ENCODE measurements at regions not wholly inside any gene's neighbourhood (a gene's known extent, or its start where the extent isn't known, plus 50 kb on each side); places are given as distances from the start of the nearest gene placed in this dataset.
"Not testable (repeated sequence)": the region's sequence is repeated elsewhere in the genome, so short reads cannot be mapped to it uniquely, and the experiment has no call there.

DNA sequence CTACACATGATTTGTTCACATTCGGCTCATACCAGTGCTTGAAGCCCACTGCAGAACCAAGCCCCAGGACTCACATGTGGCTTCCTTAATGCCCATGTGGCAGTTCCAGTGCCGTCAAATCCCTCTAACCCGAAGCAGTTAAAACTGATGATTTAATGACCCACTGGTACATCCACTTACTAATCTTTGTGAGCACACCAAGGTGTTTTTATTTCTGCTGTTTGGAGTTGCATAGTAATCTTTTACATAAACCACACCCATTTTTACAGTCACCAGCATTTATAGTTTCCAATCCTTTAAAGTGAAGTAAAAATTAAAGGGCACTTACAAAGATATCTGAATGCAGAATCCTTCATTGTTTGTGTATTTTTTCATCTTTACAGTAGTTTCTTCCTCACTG, 232.0 kb downstream of the ANKRD60 start:
- no peak for DNase-seq

DNA sequence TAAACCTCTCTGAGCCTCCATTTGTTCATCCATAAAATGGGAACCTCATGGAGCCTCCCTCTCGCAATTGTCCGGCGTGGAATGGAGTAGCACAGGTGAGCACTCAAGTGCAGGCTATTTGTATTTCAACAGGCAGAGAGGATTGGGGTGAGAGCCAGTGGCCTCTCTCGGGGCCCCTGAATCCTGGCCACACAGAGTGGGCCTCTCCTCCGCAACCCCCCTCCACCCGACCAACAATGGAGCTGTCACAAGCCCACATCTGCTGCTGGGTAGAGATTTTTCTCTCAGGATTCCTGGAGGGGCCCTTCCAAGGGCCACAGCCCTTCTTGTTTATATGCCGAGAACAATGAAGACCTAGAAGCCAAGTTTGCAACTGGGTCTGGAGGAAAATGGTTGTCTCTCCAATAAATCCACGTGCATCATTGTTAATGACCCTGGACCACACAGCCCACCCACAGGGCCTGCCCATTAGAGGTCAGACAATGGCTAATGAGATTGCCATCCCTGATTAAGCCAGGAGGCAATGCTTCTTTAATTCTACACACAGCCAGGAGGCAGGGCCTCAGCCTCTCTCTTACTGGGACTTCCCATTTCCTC, 233.0 kb downstream of the ANKRD60 start:
- no peak for DNase-seq

DNA sequence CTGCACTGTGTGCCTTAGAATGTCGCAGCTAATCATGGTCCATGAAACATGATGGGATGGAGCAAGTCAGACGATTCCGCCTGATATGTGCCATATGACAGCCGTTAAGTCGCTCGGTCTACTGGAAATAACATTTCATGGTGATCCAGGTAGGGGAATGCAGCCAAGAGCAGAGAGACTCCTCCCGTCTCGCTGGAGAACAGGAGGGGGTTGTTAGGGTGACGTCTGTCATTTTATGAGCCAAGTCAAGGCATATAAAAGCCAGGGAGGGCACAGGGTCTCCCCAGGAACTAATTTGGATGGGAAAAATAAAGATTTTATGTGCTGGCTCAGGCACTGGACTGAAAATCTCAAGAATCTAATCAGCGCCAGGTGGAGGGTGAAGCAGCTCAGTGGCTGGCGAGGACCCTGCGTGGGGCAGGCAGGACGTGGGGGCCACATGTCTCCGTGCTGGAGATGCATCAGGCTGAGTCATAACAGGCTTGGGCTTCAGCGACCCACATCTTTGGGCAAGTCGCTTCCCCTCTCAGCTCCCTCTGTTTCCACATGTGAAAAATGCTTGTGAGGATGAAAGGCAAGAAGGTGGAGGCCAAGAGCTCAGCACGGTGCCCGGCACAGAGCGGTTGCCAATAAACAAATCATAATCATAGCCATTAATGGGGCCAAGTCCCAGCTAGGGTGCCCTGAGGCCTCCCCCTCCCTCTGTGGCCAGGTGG, 234.6 kb downstream of the ANKRD60 start:
- DNase-seq: no peak

DNA sequence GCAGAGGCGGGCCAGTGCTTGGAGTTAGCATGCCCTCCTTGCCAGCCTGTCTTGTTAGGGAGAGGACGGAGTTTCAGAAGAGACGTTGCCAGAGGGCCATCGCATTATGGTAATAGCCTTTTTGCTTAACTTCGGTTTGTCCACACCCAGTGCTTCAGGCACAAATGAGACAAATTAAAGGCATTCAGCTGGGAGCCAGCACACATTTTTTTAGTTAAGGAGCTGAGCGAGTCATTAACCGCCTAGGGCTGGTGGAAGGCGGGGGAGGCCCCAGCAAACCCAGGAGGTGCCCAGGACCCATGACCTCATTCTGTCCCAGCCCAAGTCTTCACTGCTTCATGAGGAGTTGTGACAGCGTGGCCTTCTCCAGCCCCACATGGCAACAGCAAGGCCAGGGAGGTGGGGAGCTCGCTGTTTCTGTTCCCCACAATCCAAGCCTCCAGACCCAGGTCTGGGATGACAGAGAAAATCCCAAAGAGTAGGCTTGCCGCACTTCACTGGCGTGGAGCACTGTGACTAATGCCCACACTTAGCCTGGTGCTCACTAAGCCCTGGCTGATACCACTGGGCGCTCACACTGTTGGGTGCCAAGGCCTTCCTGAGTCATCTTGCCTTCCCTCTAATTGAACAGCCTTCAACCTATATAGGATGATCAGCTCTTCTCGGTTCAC, 237.1 kb downstream of the ANKRD60 start:
- DNase-seq: no peak

DNA sequence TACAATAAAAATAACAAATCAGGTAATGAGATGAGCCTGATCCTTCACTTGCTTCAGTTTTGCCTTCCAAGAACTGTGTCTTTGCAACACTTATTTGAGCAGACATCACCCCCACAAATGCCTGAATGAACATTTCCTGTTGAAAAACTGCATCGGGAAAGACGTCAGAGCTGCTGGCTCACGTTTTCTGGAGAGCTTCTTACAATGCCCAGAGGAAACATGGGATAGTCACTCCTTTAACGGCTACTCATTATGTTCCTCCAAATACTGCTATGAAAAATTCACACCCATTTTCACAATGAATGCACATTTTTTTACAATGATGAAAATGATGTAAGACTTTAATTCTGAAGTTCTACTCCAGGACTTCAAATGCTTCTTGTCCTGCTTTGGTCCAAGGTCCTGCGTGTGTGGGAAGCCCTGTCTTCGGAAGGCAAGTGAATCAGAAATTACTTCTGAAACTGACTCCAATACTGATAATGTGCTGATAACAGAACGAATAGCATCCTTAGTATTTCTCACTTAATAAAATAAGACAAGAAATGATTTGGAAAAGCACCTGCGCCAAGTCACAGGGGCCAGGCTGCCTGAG, 238.0 kb downstream of the ANKRD60 start:
- no peak for DNase-seq

DNA sequence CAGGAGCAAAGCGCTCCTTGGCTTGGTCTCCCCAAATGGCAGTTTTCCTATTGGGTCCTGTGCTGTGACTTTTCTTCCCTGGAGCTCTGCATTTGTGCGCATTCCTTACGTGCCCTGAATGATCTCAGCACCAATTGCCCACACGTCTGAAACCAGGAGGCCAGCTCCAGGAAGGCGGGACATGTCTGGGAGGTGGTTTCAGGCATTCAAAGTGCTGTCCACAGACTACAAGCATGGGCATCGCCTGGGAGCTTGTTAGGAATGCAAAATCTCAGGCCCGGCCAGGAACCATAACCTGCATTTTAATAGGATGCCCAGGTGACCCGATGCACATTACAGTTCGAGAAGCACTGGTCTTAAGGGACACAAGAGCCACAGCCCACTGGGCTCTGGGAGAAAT, 239.6 kb downstream of the ANKRD60 start:
- DNase-seq: no peak

DNA sequence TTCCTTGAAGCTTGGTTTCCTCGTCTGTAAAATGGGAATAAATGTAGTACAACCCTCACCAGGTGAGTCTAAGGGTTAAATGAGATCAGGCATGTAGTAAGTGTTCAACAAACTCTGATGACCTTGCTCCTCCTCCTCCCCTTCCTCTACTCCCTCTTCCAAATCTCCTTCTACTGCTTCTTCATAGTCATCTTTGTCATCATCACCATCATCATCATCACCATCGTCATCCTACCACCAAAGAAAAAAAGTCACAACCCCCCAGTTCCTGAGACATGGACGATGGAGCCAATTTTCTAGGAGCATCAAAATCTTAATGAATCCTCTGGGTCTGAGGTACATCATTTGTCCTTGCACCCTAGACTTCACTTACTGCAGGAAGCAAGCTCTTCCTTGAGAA, 240.0 kb downstream of the ANKRD60 start:
- DNase-seq: no peak

DNA sequence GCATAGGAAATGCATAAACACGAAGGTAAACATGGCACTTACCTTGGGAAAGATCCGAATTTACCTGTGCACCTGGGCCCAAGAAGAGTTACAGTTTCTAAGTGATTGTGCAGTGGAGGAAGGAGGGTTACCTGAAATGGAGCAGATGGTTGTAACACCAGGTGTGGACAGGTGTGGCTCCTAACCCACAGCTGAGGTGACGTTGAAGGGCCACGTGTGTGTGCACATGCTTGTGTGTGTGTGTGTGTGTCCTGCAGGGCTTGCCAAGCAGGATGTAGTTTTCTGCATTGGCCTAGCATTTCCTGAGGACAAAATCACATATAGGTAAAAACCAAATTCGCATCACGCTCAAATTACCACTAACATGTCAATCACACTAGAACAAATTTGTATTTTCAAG, 240.8 kb downstream of the ANKRD60 start:
- no peak for DNase-seq

DNA sequence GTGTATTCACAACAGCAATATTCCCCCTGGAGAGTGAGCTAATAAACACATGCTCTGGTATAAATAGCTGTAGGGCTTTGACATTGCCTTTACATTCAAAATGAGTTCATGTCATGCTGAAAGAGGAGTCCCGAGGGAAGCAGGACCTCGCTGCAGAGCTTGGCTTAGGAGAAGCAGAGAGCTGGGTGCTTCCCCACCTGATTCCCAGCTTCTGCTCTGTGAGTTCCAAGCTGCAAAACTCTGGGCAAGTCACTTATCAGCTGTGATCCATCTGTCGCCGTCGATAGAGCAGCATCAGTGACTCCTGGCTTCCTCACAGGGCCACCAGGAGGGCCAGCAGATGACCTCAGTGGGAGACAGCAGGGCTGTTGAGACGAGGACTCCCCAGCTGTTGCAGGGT, 241.8 kb downstream of the ANKRD60 start:
- no peak for DNase-seq

DNA sequence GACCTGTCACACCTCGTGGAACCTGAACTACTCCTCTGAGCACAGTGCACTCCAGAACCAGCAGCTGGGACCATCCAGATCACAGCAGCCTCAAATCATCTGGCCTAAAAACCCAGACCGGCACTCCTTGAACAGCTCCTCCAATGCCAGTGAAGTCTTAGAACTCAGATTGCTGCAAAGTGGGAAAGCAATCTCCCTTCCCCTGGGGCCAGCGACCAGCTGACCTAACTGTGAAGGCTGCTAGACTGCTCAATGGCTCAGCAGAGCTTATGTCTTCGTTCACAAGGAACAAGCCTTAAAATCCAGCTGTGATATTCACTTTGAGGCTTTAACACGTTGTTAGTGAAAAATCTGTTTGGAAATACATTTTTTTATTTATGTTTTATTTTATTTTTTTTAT, 243.2 kb downstream of the ANKRD60 start:
- no peak for DNase-seq

DNA sequence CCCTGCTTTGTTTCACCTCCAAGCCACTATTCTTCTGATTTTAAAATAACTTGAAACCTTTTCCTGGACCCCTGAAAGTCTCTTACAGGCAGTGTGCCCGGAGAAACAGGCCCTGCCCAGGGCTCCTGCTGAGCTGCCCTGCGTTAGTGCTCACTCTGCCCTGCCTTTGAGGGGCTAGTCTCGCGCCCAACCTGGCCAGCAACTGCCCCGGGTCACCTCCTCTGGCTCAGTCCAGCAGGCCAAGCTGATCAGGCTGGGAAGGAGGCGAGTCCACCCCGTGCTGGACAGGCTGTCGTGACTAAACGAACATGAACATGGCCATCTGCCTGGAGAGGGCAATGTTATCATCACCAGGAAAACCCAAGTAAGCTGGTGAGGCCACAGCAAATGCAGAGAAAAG, 245.4 kb downstream of the ANKRD60 start:
- DNase-seq: no peak

DNA sequence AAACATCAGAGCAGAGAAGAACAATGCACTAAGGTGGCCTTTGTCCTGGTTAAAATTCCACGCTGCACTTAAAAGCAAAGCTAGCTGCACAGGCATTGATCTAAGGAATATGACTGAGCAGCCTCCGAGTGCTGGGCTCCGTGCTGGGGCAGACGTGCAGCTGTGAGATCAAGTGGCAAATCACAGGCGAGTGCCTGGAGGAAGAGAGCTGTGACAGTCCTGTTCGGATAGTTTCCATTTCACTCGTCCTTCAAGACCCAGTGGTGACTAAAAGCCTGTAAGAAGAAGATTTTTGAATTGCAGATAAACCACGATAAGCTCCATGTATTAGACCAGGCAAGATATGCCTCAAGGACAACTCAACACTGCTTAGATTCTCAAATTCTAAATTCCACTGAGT, 247.9 kb downstream of the ANKRD60 start:
- no peak for DNase-seq

DNA sequence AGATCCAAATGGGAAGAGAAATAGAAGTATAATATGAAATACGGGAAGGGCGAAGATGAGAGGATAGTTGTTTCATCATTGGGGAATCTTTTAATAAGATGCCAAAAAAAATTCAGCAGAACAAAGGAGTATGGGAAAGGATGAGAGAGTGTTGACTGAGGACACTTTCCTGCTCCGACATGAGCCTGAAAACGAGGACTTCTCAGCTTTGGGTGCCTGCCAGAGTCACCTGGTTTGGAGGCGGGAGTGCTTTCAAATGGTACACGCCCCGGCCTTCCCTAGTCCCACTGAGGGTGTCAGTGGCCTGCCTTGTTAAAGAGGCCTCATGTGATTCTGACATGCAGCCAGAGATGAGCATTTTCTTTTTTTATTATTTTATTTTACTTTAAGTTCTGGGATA, 250.9 kb downstream of the ANKRD60 start:
- no peak for DNase-seq

DNA sequence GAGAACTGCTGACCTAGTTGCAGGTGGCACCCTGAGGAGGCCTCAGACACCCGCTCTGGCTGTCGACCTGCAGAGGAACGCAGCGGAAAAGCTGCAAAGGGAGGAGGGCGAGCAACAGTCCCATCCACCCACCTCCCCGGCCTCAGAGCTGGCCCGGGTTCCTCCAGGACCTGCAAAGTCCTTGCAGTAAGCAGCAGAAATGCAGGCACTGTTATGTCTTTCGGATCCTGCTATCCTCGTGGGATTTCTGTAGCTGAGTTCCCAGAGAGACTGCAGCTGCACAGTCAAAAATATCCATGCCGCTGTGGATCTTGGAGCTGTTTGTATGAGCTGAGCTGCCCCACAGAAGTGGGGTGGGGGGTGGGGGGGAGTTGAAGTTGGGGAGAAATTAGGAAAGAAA, 251.3 kb downstream of the ANKRD60 start:
- no peak for DNase-seq

DNA sequence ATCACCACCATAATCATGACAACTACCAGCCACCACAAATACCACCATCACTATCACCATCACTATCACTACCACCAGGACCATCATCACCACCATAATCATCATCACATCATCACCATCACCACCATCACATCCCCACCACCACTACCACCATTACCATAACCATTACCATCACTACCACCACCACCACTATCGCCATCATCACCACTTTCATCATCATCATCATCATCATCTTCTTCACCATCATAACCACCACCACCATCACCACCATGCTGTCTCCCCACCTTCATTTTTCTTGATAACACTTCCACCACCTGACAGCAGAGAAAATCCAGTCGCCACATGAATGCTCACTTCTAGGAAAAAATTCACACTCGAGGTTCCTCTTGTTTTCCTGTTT, 253.6 kb downstream of the ANKRD60 start:
- no peak for DNase-seq

DNA sequence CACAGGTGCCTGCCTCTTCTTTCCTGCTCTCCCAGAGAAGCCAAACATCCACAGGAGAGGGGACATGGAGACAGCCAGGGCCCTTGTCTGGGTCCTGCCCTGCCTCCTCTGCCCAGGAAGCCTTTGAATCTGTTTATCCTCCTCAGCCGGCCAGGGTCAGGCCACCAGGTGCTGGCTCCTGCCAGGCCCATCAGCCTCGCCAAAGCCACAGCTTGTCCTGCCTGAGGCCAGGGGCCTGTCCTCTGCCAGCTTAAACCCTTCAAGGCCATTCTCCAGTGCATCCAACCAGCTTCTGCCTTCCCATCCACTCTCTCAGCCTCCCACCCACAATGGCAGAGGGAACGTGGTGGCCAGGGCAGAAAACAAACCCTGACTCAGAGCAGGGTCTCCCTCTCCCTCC, 254.6 kb downstream of the ANKRD60 start:
- no peak for DNase-seq

DNA sequence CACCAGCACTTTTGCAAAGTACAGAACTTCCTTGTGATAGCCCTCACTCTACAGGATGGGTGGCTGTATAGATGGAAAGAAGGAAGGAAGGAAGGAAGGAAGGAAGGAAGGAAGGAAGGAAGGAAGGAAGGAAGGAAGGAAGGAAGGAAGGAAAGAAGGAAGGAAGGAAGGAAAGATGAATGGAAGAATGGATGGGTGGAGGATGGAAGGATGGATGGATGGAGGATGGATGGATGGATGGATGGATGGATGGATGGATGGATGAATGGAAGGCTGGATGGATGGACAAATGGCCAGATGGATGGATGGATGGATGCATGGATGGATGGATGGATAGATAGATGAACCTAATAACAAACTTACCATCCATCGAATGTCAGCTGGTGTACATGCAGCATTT, 256.9 kb downstream of the ANKRD60 start:
- not testable (repeated sequence) for DNase-seq

DNA sequence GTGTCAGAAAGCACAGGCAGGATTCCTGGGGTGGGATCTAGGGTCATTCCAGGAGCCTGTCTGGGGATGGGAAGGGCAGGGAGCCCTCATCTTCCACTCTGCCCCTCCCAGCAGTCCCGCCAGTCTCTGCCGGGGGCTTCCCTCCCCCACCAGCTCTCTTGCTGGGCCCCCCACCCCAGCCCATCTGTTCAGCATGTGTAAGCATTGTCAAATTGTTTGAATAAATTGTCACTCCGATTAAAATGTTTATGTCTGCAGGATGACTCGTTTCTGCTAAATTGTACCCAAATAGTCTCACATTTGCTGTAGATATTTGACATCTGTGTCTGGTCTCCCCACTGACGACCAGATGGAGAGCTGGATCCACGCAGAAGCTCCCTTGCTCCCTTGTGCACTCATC, 257.6 kb downstream of the ANKRD60 start:
- DNase-seq: no peak

DNA sequence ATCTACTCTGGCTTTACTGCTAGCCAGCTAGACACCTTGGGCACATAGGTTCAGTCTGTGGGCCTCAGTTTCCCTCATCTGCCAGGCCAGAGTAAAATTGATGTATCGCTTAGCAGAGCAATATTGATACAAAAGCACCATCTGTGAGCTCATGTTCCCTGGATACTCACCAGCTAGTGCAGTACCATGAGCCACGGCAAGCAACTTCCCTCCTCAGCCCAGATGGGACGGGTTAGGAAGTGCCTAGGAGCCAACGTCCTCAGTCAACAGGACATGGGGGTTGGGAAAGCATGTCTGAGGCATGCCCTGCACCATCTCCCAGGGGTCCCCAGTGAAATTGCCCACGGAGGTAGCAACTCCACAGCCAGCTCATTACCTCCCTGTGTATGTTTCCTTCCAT, 258.3 kb downstream of the ANKRD60 start:
- DNase-seq: no peak

DNA sequence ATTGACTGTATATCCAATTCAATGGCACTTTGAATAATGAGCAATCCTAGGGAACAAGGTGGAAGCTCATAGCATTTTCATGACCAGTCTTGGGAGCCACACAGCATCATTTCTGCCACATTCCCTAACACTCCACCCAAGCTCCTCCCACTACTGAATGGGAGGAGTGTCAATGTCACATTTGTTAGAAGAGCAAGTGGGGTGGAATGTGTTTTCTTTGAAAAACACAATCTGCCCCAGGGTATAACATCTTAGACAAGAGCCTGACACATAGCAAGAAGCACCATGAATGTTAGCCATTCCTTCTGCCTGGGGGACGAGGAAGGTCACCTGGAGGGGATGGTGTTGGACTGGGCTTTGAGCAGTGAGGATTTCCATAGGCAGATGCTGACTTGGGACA, 258.3 kb upstream of the PMEPA1 start:
- DNase-seq: no peak

DNA sequence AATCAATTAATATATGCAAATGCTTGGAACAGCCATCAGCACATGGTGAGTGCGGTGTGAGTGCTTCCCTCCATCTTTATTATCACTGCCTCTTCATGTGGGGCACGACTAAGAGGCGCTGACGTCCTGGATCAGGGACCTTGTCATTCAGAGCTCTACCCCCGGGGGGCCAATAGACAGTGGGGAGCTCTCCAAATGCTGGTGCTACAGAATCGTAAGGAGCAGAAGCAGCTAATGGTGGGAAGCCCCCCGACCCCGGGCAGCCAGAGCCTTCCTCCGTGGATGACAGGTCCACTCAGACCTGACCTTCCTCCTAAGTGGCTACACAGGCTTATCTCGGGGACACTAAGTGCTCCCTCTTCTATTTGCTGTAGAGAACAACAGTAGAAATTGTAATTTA, 257.5 kb upstream of the PMEPA1 start:
- no peak for DNase-seq

DNA sequence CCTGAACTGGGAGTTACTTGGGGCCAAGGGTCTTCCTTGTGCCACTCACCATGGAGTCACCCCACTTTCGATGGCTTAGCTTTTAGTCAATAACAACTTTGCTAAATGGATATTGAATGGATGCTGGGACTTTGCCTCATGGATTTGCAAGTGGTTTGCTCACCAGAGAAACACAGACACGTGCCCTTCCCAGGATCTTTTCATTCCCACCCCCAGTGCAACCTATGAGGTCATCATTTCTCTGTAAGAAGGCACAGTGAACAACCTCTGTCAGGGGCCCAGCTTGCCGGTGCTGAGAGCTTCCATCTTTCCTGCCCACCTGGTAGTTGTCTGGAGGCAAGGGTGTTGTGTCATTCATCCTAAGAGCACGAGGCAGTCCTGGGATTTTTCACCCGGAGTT, 256.8 kb upstream of the PMEPA1 start:
- DNase-seq: no peak

DNA sequence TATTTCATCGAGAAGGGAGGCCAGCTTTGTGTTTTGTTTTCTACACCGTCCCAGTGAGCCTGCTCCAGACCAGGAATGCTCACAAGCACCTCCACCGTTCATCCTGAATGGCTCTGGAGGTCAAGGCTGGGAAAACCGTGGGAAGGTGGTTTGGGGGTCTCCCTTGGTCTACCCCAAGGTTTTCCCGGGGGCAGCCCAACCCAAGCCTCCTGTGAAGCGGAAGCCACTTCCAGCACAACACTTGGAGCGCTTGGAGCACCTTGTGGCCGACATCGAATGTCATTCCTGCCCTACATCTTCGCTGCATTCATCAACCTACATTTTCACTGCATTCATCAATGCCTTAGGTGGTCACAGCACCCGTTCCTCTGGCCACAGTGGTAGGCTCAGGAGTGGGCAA, 255.6 kb upstream of the PMEPA1 start:
- no peak for DNase-seq
